NT2/D1 (cell line): ENCODE measurements at regions not wholly inside any gene's neighbourhood (a gene's known extent, or its start where the extent isn't known, plus 50 kb on each side); places are given as distances from the start of the nearest gene placed in this dataset.

Experiments used
- SUZ12 ChIP-seq: IDR thresholded peaks from 2 replicates; pipeline ENCODE4 v1.6.1; 2011; ENCODE audit not compliant: insufficient read length, insufficient read depth; ENCODE audit errors: extremely low read depth
- YY1 ChIP-seq: IDR thresholded peaks from 2 replicates; pipeline ENCODE4 v1.6.1; 2011; ENCODE audit not compliant: insufficient read length, insufficient read depth
- ZNF274 ChIP-seq: IDR thresholded peaks from 2 replicates; pipeline ENCODE4 v1.6.1; 2011; ENCODE audit warnings: mild to moderate bottlenecking, low read depth, low read length

DNA sequence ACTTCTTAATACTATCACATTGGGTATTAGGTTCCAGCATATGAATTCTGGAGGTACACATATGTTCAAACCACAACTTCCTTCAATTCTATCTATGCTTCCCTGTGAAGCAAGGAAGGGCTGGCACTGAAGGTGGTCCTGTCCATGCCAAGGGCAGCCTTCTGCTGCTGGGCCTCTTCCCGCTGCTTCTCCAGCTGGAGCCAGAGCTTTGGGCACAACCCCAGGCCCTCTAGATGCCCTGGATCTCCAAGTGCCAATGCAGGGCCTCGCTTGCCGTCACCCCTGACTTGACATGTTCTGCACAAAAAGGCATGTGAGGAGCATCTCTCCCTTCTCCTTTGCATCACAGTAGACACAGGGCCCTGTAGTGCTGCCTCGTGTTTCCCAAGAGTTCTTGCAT is 62.6 kb downstream of the STYXL2 start:
- TF ChIP-seq ZNF274 (no peak), SUZ12 (no peak), YY1 (no peak)
